ENCODE measurements at regions not wholly inside any gene's neighbourhood (a gene's known extent, or its start where the extent isn't known, plus 50 kb on each side); places are given as distances from the start of the nearest gene placed in this dataset.

DNA sequence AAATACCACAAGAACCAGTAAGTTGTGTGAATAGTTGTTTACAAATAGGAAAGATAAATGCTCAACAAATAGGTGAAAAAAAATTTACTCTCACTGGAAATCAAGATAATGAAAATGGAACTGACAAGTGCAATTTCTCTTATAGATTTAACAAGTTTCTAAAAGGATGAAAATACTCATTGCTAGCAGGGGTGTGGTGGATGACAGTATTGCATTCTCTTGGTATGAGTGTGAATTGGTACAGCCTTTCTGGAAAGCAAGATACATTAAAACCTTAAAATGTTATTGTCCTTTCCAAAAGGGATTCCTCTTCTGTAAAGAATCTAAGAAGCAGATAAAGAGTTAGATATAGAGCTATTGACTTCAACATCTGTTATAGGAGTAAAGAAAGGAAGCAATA, 240.0 kb upstream of the RPS6KA3 start:
- intact Hi-C loops (cut with DNase I; ENCODE audit: low total_unique reads): no loop called here
- TF ChIP-seq, protein P1, sequence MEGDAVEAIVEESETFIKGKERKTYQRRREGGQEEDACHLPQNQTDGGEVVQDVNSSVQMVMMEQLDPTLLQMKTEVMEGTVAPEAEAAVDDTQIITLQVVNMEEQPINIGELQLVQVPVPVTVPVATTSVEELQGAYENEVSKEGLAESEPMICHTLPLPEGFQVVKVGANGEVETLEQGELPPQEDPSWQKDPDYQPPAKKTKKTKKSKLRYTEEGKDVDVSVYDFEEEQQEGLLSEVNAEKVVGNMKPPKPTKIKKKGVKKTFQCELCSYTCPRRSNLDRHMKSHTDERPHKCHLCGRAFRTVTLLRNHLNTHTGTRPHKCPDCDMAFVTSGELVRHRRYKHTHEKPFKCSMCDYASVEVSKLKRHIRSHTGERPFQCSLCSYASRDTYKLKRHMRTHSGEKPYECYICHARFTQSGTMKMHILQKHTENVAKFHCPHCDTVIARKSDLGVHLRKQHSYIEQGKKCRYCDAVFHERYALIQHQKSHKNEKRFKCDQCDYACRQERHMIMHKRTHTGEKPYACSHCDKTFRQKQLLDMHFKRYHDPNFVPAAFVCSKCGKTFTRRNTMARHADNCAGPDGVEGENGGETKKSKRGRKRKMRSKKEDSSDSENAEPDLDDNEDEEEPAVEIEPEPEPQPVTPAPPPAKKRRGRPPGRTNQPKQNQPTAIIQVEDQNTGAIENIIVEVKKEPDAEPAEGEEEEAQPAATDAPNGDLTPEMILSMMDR (IDR thresholded peaks at IDR 0.05): no peak
- no peak for TF ChIP-seq POLR2A (IDR thresholded peaks at IDR 0.05)
- no peaks in the 10 kb centered on the region for H3K36me3 ChIP-seq

DNA sequence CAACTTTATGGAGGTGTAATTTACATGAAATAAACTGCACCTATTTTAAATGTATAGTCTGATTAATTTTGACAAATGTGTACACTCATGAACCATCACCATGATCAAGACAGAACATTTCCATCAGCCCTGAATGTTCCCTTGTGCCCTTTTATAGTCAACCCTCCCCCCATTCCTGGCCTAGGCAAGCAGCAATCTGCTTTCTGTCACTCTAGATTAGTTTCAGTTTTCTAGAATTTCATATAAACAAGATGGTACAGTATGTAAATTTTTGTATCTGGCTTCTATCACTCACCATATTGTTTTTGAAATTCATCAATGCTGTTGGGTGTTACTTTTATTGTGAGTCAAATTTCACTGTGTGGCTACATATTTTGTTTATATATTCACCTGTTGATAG, 234.2 kb upstream of the RPS6KA3 start:
- H3K27ac ChIP-seq: no peak overlapping the region
- DNase-seq: no peak
- intact Hi-C loops (cut with DNase I; ENCODE audit: low total_unique reads): no loop called here
- H3K36me3 ChIP-seq: no peaks in the 10 kb centered on the region
- TF ChIP-seq, protein P1 (IDR thresholded peaks at IDR 0.05): no peak
- no peak for TF ChIP-seq POLR2A (IDR thresholded peaks at IDR 0.05)
- H3K27me3 ChIP-seq: peaks cover 0 to 11% of the 10 kb centered on the region in 2 donors
- H3K4me3 ChIP-seq: no peak overlapping the region
- no peaks in the 10 kb centered on the region for H3K9me3 ChIP-seq
- H3K4me1 ChIP-seq: no peaks in the 10 kb centered on the region

More for the DNA sequence above, 240.0 kb upstream of the RPS6KA3 start:
- no peak for DNase-seq
- Histone ChIP-seq H3K9me3 (no peaks in the 10 kb centered on the region), H3K27ac (no peak overlapping the region), H3K4me3 (no peak overlapping the region), H3K4me1 (no peaks in the 10 kb centered on the region), H3K27me3 (peaks cover 0 to 17% of the 10 kb centered on the region in 2 donors)

DNA sequence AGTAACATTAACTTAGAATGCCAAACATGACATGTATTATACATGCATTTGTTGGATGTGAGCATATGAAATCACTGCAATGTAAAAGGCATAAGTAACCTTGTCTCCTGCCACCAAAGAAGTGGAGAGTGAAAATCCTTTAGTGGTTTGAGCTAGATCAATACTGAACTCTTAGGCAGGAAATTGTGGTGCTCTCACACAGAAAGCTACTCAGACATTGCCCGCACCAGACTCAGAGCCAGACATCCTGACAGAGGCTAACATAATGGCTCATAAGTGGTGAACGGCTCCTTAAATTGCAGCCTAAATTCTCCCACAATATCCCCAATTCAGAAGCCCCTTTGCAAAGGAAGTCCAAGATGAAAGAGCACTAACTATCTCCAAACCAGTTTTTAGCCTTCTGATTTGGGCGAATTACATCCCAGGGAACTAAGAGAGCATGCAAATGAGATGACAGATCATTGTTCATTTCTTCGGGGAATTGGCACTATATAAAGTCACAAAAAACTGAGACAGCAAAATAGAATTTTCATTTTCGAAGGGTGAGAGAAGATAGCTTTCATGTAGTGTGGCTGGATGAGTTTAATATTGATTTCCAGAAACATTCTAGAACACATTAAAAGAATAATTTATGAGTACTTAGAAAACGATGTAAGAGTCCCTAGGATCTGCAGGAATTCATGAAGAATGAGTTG, 233.6 kb upstream of the RPS6KA3 start:
- H3K9me3 ChIP-seq: no peaks in the 10 kb centered on the region
- H3K27ac ChIP-seq: no peak overlapping the region
- TF ChIP-seq, protein P1 (IDR thresholded peaks at IDR 0.05): no peak
- no peak for TF ChIP-seq POLR2A (IDR thresholded peaks at IDR 0.05)
- no peak overlapping the region for H3K4me3 ChIP-seq
- no peaks in the 10 kb centered on the region for H3K36me3 ChIP-seq
- H3K27me3 ChIP-seq: peaks cover 0 to 8% of the 10 kb centered on the region in 2 donors
- H3K4me1 ChIP-seq: no peaks in the 10 kb centered on the region
- DNase-seq: no peak
- intact Hi-C loops (cut with DNase I; ENCODE audit: low total_unique reads): no loop called here

DNA sequence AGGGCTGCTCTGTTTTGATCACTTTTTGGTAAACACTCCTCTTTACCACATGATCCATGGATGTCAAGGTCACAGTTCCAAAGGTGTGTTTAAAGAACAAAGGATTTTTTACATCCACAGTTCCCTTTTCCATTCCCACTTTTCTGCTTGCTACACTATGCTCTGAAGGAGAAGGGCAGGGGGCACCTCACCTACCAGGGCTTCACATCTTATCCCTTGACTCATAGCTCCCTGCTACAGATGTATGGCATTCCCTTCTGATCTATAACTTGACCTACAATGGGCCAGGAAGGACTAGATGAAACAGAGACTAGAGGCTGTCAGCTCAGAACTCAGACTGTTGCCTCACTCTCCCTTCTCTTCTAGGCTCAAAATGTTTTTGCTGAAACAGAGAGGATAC, 233.1 kb upstream of the RPS6KA3 start:
- Histone ChIP-seq H3K4me1 (no peaks in the 10 kb centered on the region), H3K36me3 (no peaks in the 10 kb centered on the region), H3K4me3 (no peak overlapping the region), H3K27ac (no peak overlapping the region), H3K27me3 (peaks cover 0 to 2% of the 10 kb centered on the region in 2 donors), H3K9me3 (no peaks in the 10 kb centered on the region)
- TF ChIP-seq, protein P1 (IDR thresholded peaks at IDR 0.05): no peak
- TF ChIP-seq POLR2A (IDR thresholded peaks at IDR 0.05): no peak
- no peak for DNase-seq
- intact Hi-C loops (cut with DNase I; ENCODE audit: low total_unique reads): no loop called here

DNA sequence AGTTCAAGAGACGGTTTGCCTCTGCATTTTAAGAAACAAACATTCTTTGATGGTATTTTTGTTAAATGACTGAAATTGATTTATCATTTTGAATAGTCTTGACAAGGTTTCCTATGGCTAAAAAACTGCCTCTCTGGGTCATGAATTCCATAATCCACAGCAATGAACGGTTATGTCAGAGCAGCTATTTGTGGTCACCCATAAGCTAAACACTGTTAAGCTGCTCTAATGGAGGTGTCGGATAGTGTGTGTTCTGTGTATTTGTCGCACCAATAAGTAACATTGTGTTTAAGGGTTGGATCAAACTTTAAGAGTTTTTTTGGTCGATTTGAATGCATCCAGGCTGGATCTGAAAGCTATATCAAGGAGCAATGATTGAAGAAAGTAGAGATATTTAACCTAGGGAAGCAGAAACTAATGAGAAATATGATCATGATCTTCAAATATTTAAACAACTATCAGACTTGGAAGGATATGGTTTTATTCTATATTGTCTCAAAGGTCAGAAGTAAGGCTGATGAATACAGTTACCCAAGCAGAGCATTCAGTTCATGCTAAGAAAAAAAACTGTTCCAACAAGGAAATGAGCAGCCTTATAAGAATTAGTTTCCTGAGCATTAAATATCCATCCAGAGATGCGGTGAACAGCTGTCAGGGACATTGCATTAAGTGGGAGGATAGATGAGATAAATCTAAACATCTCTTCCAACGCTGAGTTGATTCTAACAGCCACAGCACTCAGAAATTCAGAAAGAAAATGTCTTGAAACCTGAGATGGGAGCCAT, 232.3 kb upstream of the RPS6KA3 start:
- H3K36me3 ChIP-seq: no peaks in the 10 kb centered on the region
- H3K27me3 ChIP-seq: no peaks in the 10 kb centered on the region
- no peak overlapping the region for H3K4me3 ChIP-seq
- intact Hi-C loops (cut with DNase I; ENCODE audit: low total_unique reads): no loop called here
- H3K27ac ChIP-seq: no peak overlapping the region
- DNase-seq: no peak
- no peaks in the 10 kb centered on the region for H3K9me3 ChIP-seq
- TF ChIP-seq POLR2A (IDR thresholded peaks at IDR 0.05): no peak
- TF ChIP-seq, protein P1 (IDR thresholded peaks at IDR 0.05): no peak
- H3K4me1 ChIP-seq: no peaks in the 10 kb centered on the region
